ENCODE measurements at regions not wholly inside any gene's neighbourhood (a gene's known extent, or its start where the extent isn't known, plus 50 kb on each side); places are given as distances from the start of the nearest gene placed in this dataset.

- WGBS (ENCODE audit: missing lambda C conversion rate): 64% methylated on average over 5 of the region's 27 CpGs
- H3K9me3 ChIP-seq: no peaks in the 10 kb centered on the region
- no peak overlapping the region for H3K27ac ChIP-seq
- ATAC-seq (no peak), FAIRE-seq (no peak), DNase-seq (ENCODE audit: low read depth in 1 of 2, low spot score in 1 of 2) (no peak)
- no peak overlapping the region for H3K4me2 ChIP-seq
- H3K4me1 ChIP-seq: no peaks in the 10 kb centered on the region
- no peak for TF ChIP-seq FOSB (CRISPR knock-in tag; IDR thresholded peaks at IDR 0.05)
- no peak for TF ChIP-seq EHF (CRISPR knock-in tag; IDR thresholded peaks at IDR 0.05)
- TF ChIP-seq KDM5A (IDR thresholded peaks at IDR 0.05): no peak
- CTCF ChIA-PET: no interaction called here
- POLR2A ChIA-PET: no interaction called here
- H3K4me3 ChIP-seq: no peak overlapping the region
These were observed 93.0 kb upstream of the TTC34 start for GRCh38 chr1:2894381-2895041.

GRCh38 chr1:2896824-2897223, 95.3 kb upstream of the TTC34 start:
- no peaks in the 10 kb centered on the region for H3K4me1 ChIP-seq
- DNase-seq (ENCODE audit: low read depth in 1 of 2, low spot score in 1 of 2) (no peak), FAIRE-seq (no peak), ATAC-seq (no peak)
- no peak overlapping the region for H3K4me3 ChIP-seq
- ChIA-PET CTCF (no interaction called here), POLR2A (no interaction called here)
- no peaks in the 10 kb centered on the region for H3K9me3 ChIP-seq
- no peak for TF ChIP-seq NR3C1 (IDR thresholded peaks at IDR 0.05)
- TF ChIP-seq EP300 (IDR thresholded peaks at IDR 0.05): no peak
- no peak for TF ChIP-seq PHF8 (IDR thresholded peaks at IDR 0.05; ENCODE audit: borderline replicate concordance, low read depth)
- TF ChIP-seq, protein P1, sequence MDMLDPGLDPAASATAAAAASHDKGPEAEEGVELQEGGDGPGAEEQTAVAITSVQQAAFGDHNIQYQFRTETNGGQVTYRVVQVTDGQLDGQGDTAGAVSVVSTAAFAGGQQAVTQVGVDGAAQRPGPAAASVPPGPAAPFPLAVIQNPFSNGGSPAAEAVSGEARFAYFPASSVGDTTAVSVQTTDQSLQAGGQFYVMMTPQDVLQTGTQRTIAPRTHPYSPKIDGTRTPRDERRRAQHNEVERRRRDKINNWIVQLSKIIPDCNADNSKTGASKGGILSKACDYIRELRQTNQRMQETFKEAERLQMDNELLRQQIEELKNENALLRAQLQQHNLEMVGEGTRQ (IDR thresholded peaks at IDR 0.05): no peak
- no peak for TF ChIP-seq MAFK (IDR thresholded peaks at IDR 0.05; ENCODE audit: partially characterized antibody)
- no peak for TF ChIP-seq BHLHE40 (IDR thresholded peaks at IDR 0.05; ENCODE audit: low read depth, low read length)
- no peak for TF ChIP-seq HOXB13 (CRISPR knock-in tag; IDR thresholded peaks at IDR 0.05; ENCODE audit: low read depth)
- no peak for TF ChIP-seq HDAC2 (IDR thresholded peaks at IDR 0.05)
- no peak for TF ChIP-seq JUN (IDR thresholded peaks at IDR 0.05)
- no peak for TF ChIP-seq RARB (CRISPR knock-in tag; IDR thresholded peaks at IDR 0.05)
- no peak for TF ChIP-seq NFE2L2 (conservative IDR thresholded peaks at IDR 0.05; ENCODE audit: low read length)
- no peak for TF ChIP-seq HES2 (IDR thresholded peaks at IDR 0.05)
- no peak overlapping the region for H3K4me2 ChIP-seq
- H3K27ac ChIP-seq: no peak overlapping the region
- 48% methylated on average over 7 of the region's 7 CpGs for WGBS (ENCODE audit: missing lambda C conversion rate)

DNA sequence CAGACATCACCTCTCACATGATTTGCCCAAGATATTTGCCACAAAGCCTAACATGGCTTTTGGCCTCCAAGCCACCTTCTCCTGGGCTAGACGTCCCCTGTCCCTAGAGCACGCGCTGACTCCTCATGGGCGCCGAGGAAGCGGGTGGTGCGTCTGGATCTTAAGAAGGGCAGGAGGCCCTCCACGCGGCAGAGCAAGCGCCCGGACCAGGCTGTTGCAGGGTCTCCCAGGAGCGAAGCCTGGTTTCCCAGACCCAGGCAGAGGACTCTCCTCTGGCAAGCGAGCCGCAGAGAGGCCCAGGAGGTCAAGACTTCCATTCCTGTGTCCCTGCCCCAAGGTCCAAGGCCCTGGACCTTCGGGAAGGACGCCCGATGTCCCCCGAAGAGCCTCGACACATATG, 101.7 kb upstream of the TTC34 start:
- DNase-seq (ENCODE audit: low read depth in 1 of 2, low spot score in 1 of 2): no peak
- FAIRE-seq: no peak
- ChIA-PET CTCF (no interaction called here), POLR2A (no interaction called here)
- no peak for TF ChIP-seq HOXB5 (CRISPR knock-in tag; IDR thresholded peaks at IDR 0.05)
- no peak for TF ChIP-seq FOSL2 (IDR thresholded peaks at IDR 0.05)
- TF ChIP-seq FOSL2 (CRISPR knock-in tag; IDR thresholded peaks at IDR 0.05): no peak
- TF ChIP-seq RFX5 (IDR thresholded peaks at IDR 0.05): no peak
- TF ChIP-seq, protein P2, sequence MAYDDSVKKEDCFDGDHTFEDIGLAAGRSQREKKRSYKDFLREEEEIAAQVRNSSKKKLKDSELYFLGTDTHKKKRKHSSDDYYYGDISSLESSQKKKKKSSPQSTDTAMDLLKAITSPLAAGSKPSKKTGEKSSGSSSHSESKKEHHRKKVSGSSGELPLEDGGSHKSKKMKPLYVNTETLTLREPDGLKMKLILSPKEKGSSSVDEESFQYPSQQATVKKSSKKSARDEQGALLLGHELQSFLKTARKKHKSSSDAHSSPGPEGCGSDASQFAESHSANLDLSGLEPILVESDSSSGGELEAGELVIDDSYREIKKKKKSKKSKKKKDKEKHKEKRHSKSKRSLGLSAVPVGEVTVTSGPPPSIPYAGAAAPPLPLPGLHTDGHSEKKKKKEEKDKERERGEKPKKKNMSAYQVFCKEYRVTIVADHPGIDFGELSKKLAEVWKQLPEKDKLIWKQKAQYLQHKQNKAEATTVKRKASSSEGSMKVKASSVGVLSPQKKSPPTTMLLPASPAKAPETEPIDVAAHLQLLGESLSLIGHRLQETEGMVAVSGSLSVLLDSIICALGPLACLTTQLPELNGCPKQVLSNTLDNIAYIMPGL (CRISPR knock-in tag; IDR thresholded peaks at IDR 0.05; ENCODE audit: borderline replicate concordance): no peak
- TF ChIP-seq PHF8 (IDR thresholded peaks at IDR 0.05; ENCODE audit: borderline replicate concordance, low read depth): no peak
- TF ChIP-seq HEYL (CRISPR knock-in tag; IDR thresholded peaks at IDR 0.05): no peak
- no peak for TF ChIP-seq CEBPB (IDR thresholded peaks at IDR 0.05)
- TF ChIP-seq ZNF302 (CRISPR knock-in tag; IDR thresholded peaks at IDR 0.05): no peak
- no peak for TF ChIP-seq MAX (IDR thresholded peaks at IDR 0.05)
- TF ChIP-seq, protein P1 (IDR thresholded peaks at IDR 0.05): no peak
- TF ChIP-seq GATA3 (IDR thresholded peaks at IDR 0.05; ENCODE audit: borderline replicate concordance): no peak
- TF ChIP-seq FOXS1 (CRISPR knock-in tag; IDR thresholded peaks at IDR 0.05): no peak
- no peak for TF ChIP-seq ZFP36 (IDR thresholded peaks at IDR 0.05; ENCODE audit: borderline replicate concordance, partially characterized antibody)
- H3K4me2 ChIP-seq: no peak overlapping the region
- no peaks in the 10 kb centered on the region for H3K9me3 ChIP-seq
- no peaks in the 10 kb centered on the region for H3K4me1 ChIP-seq
- no peak overlapping the region for H3K27ac ChIP-seq
- no peak for ATAC-seq
- WGBS (ENCODE audit: missing lambda C conversion rate): 79% methylated on average over 10 of the region's 19 CpGs
- H3K4me3 ChIP-seq: no peak overlapping the region

Measured in A549 (cell line).